Hematopoietic multipotent progenitor cell treated with erythropoietin and hydrocortisone succinate and interleukin-3 and kit ligand, for 4 days (in vitro differentiated cells): ENCODE measurements at regions not wholly inside any gene's neighbourhood (a gene's known extent, or its start where the extent isn't known, plus 50 kb on each side); places are given as distances from the start of the nearest gene placed in this dataset.
A peak's percentile ranks its signal among the peaks of the same experiment; 100 is the strongest.
"Not testable (repeated sequence)": the region's sequence is repeated elsewhere in the genome, so short reads cannot be mapped to it uniquely, and the experiment has no call there.

ENCODE experiments used
- DNase-seq: peaks from one replicate; pipeline ENCODE4 v3.0.0-alpha.2; 2015

GRCh38 chr4:174066611-174067205, 216.8 kb downstream of the FBXO8 start:
- no peak for DNase-seq

DNA sequence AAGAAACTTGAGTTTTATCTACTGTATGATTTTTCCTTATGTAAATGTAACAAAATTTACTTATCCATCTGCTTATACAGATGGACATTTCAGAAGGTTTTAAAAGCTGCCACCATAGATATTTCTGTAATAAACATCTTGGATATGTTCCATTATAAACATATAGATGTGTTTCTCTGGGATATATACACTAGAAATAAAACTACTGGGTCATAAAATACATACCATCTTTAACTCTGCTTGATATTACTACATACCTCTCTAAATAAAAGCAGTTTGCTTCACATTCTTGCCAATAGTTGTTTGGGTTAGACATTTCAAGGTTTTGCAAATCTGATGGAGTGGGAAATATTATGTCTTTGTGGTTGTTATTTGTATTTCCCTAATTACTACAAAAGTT, 220.6 kb downstream of the FBXO8 start:
- DNase-seq = no peak

GRCh38 chr4:174061026-174061425, 222.4 kb downstream of the FBXO8 start:
- no peak for DNase-seq

- DNase-seq = peak; percentile 49
These were observed 224.6 kb downstream of the FBXO8 start for GRCh38 chr4:174058846-174059245.

DNA sequence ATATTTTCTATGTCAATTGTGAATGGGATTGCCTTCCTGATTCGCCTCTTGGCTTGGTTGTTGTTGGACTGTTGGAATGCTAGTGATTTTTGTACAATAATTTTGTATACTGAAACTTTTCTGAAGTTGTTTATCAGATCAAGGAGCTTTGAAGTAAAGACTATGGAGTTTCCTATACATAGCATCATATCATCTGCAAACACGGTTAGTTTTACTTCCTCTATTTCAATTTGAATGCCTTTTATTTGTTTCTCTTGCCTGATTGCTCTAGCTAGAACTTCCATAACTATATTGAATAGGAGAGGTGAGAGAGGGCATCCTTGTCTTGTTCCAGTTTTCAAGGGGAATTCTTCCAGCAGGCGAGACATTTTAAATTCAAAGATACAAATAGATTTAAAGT, 226.5 kb downstream of the FBXO8 start:
- peak; percentile 10 for DNase-seq

- DNase-seq = no peak
These were observed 228.1 kb downstream of the FBXO8 start for GRCh38 chr4:174055344-174055743.

DNA sequence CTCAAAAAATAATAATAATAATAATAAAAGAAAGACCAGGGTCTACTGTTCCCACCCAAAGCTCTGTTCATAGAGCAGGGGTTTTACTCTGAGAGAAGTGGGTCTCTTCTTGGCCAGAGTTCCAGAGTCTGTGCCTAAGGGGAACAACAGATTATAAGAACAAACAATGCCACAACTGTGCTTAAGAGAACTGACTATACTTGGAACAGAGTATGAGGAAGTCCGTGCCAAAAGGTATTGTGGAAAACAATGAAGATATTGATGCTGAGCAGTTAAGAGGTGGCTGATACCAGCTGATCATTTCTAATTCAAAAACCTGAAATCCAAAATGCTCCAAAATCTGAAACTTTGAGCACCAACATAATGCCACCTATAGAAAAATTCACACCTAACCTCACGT, 229.6 kb downstream of the FBXO8 start:
- no peak for DNase-seq

- DNase-seq = peak; percentile 91
These were observed 236.1 kb downstream of the FBXO8 start for GRCh38 chr4:174047363-174047762.

DNA sequence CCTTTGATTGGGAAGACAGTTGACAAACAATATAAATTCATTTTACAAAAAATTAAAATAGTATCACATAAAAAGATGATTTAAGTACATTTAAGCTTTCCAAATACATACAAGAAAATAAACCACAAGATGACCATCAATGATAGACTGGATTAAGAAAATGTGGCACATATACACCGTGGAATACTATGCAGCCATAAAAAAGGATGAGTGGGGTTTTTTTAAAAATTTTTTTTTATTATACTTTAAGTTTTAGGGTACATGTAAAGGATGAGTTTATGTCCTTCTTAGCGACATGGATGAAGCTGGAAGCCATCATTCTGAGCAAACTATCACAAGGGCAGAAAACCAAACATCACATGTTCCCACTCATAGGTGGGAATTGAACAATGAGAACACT, 237.6 kb downstream of the FBXO8 start:
- not testable (repeated sequence) for DNase-seq

GRCh38 chr4:174045381-174045780, 238.1 kb downstream of the FBXO8 start:
- DNase-seq = no peak

- no peak for DNase-seq
These were observed 241.8 kb downstream of the FBXO8 start for GRCh38 chr4:174041555-174042105.

DNA sequence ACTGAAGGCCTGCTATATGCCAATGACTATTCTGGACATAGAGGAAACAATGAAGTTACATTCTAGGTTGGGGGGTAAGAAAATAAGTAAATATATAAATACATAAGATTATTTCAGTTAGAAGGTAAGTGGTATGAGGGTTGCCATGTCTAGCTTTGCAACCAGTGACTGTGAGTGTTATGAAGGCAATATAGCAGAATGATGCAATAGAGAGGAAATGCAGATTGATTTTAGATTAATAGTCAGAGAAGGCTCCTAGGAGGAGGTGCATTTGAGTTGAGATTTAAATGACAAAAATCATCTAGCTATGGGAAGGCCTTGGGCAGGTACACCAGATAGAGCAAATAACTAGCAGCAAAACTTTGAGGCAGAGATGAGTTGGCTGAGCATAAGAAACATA, 243.2 kb downstream of the FBXO8 start:
- DNase-seq = no peak

DNA sequence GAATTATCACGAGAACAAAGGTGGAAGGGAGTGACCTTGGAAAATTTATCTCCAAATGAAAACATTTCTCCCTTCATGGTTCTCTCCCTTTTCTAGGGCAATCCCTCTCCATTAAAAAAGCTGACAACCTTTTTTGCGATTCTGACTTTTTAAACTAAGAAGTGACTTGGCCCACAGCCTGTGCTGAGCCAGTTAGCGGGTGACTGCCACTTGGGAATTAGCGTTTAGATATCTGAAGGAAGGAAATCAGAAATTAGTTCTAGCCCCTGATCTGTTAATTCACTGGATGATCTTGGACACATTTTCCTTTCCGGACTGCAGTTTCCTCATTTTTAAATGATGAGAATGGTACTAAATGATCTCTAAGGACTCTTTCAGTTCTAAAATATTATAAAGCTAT, 245.0 kb downstream of the FBXO8 start:
- no peak for DNase-seq

DNA sequence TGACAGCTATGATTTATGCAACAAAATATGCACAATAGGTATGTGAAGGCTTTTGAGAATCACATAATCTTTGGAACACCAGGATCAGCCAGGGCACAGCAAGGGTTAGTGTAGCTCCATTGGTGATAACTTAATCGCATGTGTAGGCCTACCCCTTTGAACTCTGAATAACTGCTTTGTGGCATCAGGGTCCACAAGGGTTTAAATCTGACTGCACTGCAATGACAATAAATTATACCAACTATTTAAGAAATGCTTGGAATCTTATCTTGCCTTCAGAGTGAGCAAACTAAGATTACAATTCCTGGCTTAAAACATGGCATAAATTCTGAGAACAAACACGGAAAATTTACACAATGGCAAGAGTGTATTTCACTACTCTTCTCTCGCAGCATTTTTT, 245.8 kb downstream of the FBXO8 start:
- DNase-seq = no peak

GRCh38 chr4:174037049-174037448, 246.4 kb downstream of the FBXO8 start:
- no peak for DNase-seq

DNA sequence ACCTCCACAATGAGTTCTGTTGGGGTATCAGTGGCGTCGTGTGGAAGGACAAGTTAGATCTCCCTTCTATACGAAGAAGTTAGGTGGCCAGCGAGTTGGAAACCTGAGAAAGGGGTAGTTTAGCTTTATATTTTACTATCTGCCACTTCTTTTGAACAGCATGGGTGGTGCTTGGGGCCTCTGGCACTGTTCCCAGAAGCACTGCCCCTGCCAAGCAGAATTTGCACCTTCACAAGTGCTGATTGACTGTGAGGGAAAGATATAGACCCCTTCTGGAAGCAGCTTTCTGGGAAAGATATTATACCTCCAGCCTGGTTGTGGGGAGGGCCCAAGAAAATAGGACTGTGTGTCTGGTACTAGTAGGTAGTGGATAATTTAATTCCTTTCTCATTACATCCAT, 246.9 kb downstream of the FBXO8 start:
- DNase-seq = peak; percentile 59

DNA sequence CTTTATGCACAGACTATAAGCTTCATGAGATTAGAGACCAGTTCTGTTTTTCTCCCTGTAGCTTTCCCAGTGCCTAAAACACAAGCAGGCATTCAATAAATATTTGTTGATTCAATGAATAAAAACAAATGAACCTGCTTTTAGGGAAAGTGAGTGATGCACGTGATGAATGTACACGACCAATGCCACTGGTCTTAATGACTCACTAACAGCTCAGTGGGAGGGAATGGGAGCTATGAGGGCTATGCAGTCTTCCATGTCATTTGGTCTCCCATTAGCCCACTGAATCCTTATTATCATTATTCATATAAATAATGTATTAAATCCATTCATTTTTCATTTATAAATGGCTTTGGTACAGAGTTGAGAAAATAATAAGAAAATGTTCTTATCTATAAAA, 247.4 kb downstream of the FBXO8 start:
- no peak for DNase-seq

DNA sequence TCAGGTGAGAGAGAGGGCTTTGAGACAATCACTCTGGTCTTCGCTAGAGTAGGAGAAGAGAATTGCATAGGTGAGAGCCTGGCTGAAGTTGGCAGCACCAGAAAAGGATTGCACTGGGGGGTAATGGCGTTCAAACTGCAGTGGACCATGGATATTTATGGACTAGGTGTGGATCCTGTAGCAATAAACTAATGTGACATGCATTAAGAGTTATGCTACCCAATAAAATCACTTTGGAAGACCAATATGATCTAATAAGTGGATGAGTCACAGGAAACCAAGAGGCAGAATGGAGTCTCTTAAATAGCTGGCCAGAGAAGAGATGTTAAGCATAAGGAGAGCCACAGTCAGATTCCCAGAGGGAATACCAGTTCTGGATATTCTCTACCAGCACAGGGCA, 259.8 kb downstream of the FBXO8 start:
- no peak for DNase-seq

- DNase-seq = no peak
These were observed 265.2 kb downstream of the FBXO8 start for GRCh38 chr4:174018236-174018635.

- no peak for DNase-seq
These were observed 267.2 kb downstream of the FBXO8 start for GRCh38 chr4:174016251-174016650.

DNA sequence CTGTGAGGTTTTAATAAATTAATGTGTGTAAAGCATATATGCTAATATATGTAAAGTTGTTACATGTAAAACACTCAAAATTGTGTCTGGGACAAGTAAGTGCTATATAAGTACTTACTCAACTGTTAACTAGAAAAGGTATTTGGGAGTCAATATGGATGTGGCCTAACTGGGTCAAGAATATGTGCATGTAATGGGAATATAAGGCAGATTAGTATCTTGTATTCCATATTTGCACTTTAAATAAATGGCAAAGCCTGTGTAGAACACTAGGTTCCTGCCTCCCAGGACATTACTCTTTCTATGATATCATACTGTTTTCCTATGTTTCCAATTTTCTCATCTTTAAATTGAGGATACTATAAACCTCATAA, 270.6 kb downstream of the FBXO8 start:
- no peak for DNase-seq

GRCh38 chr4:174012135-174012885, 271.2 kb downstream of the FBXO8 start:
- DNase-seq = no peak

DNA sequence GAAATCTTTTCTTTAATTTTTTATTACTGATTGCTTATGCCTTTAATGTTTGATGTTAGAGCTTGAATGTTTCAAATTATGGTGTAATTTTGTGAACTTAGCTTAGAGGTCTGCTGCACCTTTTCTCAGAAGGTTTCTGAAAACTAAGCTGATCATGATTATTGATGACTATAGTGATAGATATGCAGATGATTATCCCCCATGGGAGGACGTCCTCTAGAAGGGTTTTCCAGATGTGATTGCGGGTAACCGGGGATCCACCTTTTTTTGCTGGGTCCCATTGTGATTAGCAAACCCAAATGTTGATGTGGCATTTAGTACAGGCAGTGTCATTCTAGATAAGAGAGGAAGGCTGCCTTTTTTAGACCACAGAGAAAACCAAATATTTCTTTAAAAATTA, 272.9 kb downstream of the FBXO8 start:
- peak; percentile 5 for DNase-seq

- no peak for DNase-seq
These were observed 273.6 kb downstream of the FBXO8 start for GRCh38 chr4:174009686-174010451.
